Trophoblast cell (in vitro differentiated cells and primary cell): ENCODE measurements at regions not wholly inside any gene's neighbourhood (a gene's known extent, or its start where the extent isn't known, plus 50 kb on each side); places are given as distances from the start of the nearest gene placed in this dataset.
A peak's percentile ranks its signal among the peaks of the same experiment; 100 is the strongest.

Experiments used
- DNase-seq, 2 donors: peaks; one replicate each; pipeline ENCODE4 v3.0.0-alpha.2; 2016
- H2AFZ ChIP-seq: 2 replicates; pipeline ENCODE4 v1.6.1; 2013; ENCODE audit warnings: low read length, moderate library complexity, mild to moderate bottlenecking; ENCODE audit not compliant: insufficient read depth, poor library complexity
- H2AK5ac ChIP-seq: 2 replicates; pipeline ENCODE4 v1.6.1; 2013; ENCODE audit warnings: mild to moderate bottlenecking, low read length
- H2BK120ac ChIP-seq: 2 replicates; pipeline ENCODE4 v1.6.1; 2013; ENCODE audit warnings: low read length, mild to moderate bottlenecking, moderate library complexity; ENCODE audit not compliant: insufficient read depth, poor library complexity
- H2BK12ac ChIP-seq: 2 replicates; pipeline ENCODE4 v1.6.1; 2013; ENCODE audit warnings: mild to moderate bottlenecking, low read length, moderate library complexity
- H2BK5ac ChIP-seq: 2 replicates; pipeline ENCODE4 v1.6.1; 2013; ENCODE audit warnings: low read length, low read depth, moderate library complexity, mild to moderate bottlenecking; ENCODE audit not compliant: poor library complexity
- H3K14ac ChIP-seq: 2 replicates; pipeline ENCODE4 v1.6.1; 2013; ENCODE audit warnings: mild to moderate bottlenecking, low read length
- H3K18ac ChIP-seq: 2 replicates; pipeline ENCODE4 v1.6.1; 2013; ENCODE audit warnings: mild to moderate bottlenecking, low read length
- H3K23ac ChIP-seq: 2 replicates; pipeline ENCODE4 v1.6.1; 2013; ENCODE audit warnings: low read length
- H3K27ac ChIP-seq: 2 replicates; pipeline ENCODE4 v1.5.1; 2013; ENCODE audit warnings: low read depth, mild to moderate bottlenecking, inconsistent platforms, low read length, moderate library complexity
- H3K27me3 ChIP-seq: 2 replicates; pipeline ENCODE4 v1.6.1; 2013; ENCODE audit warnings: inconsistent platforms, mild to moderate bottlenecking, low read length, moderate library complexity; ENCODE audit not compliant: insufficient read depth
- H3K36me3 ChIP-seq, 2 experiments: 1 replicate in 1 of 2; 2 replicates in 1 of 2; pipeline ENCODE4 v1.6.1; 2013; ENCODE audit warnings: low read length in 2 of 2, mild to moderate bottlenecking in 2 of 2, moderate library complexity in 1 of 2; ENCODE audit not compliant: insufficient read depth in 2 of 2, control insufficient read depth in 1 of 2
- H3K4ac ChIP-seq: 2 replicates; pipeline ENCODE4 v1.6.1; 2013; ENCODE audit warnings: low read depth, mild to moderate bottlenecking, low read length, moderate library complexity
- H3K4me1 ChIP-seq, 2 experiments: 1 replicate in 1 of 2; 2 replicates in 1 of 2; pipeline ENCODE4 v1.6.1; 2013; ENCODE audit warnings: low read length in 2 of 2, mild to moderate bottlenecking in 2 of 2, moderate library complexity in 1 of 2; ENCODE audit not compliant: insufficient read depth in 2 of 2, control insufficient read depth in 1 of 2
- H3K4me2 ChIP-seq: 2 replicates; pipeline ENCODE4 v1.6.1; 2013; ENCODE audit warnings: inconsistent platforms, mild to moderate bottlenecking, low read length, moderate library complexity
- H3K4me3 ChIP-seq: 2 replicates; pipeline ENCODE4 v1.5.1; 2013; ENCODE audit warnings: mild to moderate bottlenecking, low read depth, low read length, inconsistent platforms
- H3K79me1 ChIP-seq: one replicate; pipeline ENCODE4 v1.6.1; 2013; ENCODE audit warnings: low read length
- H3K79me2 ChIP-seq: 2 replicates; pipeline ENCODE4 v1.6.1; 2013; ENCODE audit warnings: low read length, mild to moderate bottlenecking; ENCODE audit not compliant: control insufficient read depth, insufficient read depth, poor library complexity
- H3K9ac ChIP-seq: 2 replicates; pipeline ENCODE4 v1.6.1; 2013; ENCODE audit warnings: mild to moderate bottlenecking, low read length
- H3K9me3 ChIP-seq: 2 replicates; pipeline ENCODE4 v1.6.1; 2013; ENCODE audit warnings: low read depth, mild to moderate bottlenecking, control low read depth, inconsistent platforms, low read length; ENCODE audit not compliant: insufficient read depth
- H4K12ac ChIP-seq: 2 replicates; pipeline ENCODE4 v1.6.1; 2013; ENCODE audit warnings: low read depth, mild to moderate bottlenecking, low read length, moderate library complexity
- H4K8ac ChIP-seq: 2 replicates; pipeline ENCODE4 v1.6.1; 2013; ENCODE audit warnings: low read depth, mild to moderate bottlenecking, low read length, moderate library complexity
- H4K91ac ChIP-seq: one replicate; pipeline ENCODE4 v1.6.1; 2013; ENCODE audit warnings: low read depth, mild to moderate bottlenecking, low read length, moderate library complexity
- WGBS: extraction: QIAGEN DNeasy Blood & Tissue Kit; methylation state at CpG from one replicate; pipeline ENCODE4 v1.1.7; 2013; ENCODE audit warnings: missing lambda C conversion rate; ENCODE audit not compliant: insufficient read length, insufficient coverage; ENCODE audit errors: extremely low coverage; 5-methylcytosine and 5-hydroxymethylcytosine counted together

- no peak overlapping the region for H2AFZ ChIP-seq
- H3K4me1 ChIP-seq: no peaks in the 10 kb centered on the region
- H3K9me3 ChIP-seq: no peaks in the 10 kb centered on the region
- no peaks in the 10 kb centered on the region for H3K79me2 ChIP-seq
- H3K9ac ChIP-seq: no peak overlapping the region
- H3K4me2 ChIP-seq: no peak overlapping the region
- H4K12ac ChIP-seq: no peak overlapping the region
- no peak overlapping the region for H2AK5ac ChIP-seq
- no peak overlapping the region for H3K4me3 ChIP-seq
- DNase-seq: no peak
- no peak overlapping the region for H2BK120ac ChIP-seq
- H2BK12ac ChIP-seq: no peak overlapping the region
- no peaks in the 10 kb centered on the region for H3K27me3 ChIP-seq
- H4K8ac ChIP-seq: no peak overlapping the region
- no peaks in the 10 kb centered on the region for H3K36me3 ChIP-seq
- no peak overlapping the region for H3K27ac ChIP-seq
- no peak overlapping the region for H3K18ac ChIP-seq
- H4K91ac ChIP-seq: no peak overlapping the region
- H2BK5ac ChIP-seq: no peak overlapping the region
- H3K23ac ChIP-seq: no peak overlapping the region
- H3K14ac ChIP-seq: no peak overlapping the region
- WGBS: no CpG with 5 or more reads among the region's 5 CpGs
- no peak overlapping the region for H3K4ac ChIP-seq
- H3K79me1 ChIP-seq: no peaks in the 10 kb centered on the region
These were observed 333.5 kb upstream of the DCN start for GRCh38 chr12:91515944-91516694.

GRCh38 chr12:91513313-91513712, 330.7 kb upstream of the DCN start:
- Histone ChIP-seq H4K8ac (no peak overlapping the region), H3K27ac (no peak overlapping the region), H4K91ac (no peak overlapping the region), H2BK120ac (no peak overlapping the region), H3K9ac (no peak overlapping the region), H3K4me1 (no peaks in the 10 kb centered on the region), H3K14ac (no peak overlapping the region), H2BK5ac (no peak overlapping the region), H3K79me1 (no peaks in the 10 kb centered on the region), H2AFZ (no peak overlapping the region), H4K12ac (no peak overlapping the region), H3K79me2 (no peaks in the 10 kb centered on the region), H3K9me3 (no peaks in the 10 kb centered on the region), H3K23ac (no peak overlapping the region), H3K27me3 (no peaks in the 10 kb centered on the region), H3K4ac (no peak overlapping the region), H2AK5ac (no peak overlapping the region), H3K4me2 (no peak overlapping the region), H3K18ac (no peak overlapping the region), H3K4me3 (no peak overlapping the region), H2BK12ac (no peak overlapping the region), H3K36me3 (no peaks in the 10 kb centered on the region)
- no CpG with 5 or more reads among the region's 1 CpG for WGBS
- DNase-seq: peak in 1 of 2 donors; percentile 33

DNA sequence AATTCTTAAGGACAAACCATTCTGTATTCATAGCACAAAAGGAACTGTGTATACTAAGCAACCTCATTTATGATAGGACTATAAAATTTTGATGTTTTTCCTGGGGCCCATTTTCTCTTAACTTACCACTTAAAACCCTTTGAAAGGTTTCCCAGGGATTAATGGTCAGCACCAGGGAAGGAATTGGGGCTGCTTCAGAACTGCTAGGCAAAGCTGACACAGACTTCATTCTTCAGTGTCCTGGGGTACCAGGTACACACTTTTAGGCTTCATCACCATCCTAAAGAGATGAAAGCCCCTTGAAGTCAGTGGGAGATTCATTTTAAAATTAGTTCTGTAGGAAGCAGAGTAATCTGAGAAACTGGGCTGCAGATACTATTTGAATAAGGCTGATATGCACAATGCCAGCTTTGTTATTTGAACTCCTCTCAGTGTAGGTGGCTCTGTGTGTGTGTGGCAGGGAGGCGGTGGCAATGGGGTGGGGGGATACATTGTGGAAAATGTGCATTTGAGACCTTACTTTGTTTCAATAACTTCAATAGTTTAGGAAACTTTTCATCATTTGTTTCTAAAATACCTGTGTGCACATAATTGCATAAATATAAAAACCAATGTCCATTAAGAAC, 329.3 kb upstream of the DCN start:
- no peak overlapping the region for H3K9ac ChIP-seq

DNA sequence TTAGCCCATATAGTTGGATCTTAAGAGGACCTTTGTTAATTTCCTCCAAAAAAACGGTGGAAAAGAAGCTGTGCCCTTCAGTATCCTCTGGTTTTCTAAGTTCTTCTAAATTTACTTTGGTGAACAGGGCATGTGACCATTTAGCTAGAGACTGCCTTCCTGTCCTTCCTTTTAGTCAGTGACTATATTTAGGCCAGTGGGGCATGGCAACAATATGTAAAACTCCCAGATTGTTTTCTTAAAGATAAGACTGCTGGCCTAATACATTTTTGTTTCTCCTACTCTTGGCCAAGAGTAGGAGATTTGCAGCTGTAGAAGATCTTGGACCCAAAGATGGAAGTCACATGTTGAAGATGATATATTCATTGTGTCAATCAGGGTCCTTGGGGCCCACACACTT, 325.1 kb upstream of the DCN start:
- no peak overlapping the region for H3K9ac ChIP-seq
- no peak overlapping the region for H3K4ac ChIP-seq
- H2BK12ac ChIP-seq: no peak overlapping the region
- H3K79me2 ChIP-seq: no peaks in the 10 kb centered on the region
- DNase-seq: no peak
- WGBS: no CpG with 5 or more reads among the region's 1 CpG
- H3K27ac ChIP-seq: no peak overlapping the region
- H2BK120ac ChIP-seq: no peak overlapping the region
- H4K8ac ChIP-seq: no peak overlapping the region
- no peaks in the 10 kb centered on the region for H3K9me3 ChIP-seq
- no peak overlapping the region for H3K4me3 ChIP-seq
- H4K12ac ChIP-seq: no peak overlapping the region
- no peak overlapping the region for H2AFZ ChIP-seq
- H4K91ac ChIP-seq: no peak overlapping the region
- no peak overlapping the region for H3K23ac ChIP-seq
- H3K4me1 ChIP-seq: no peaks in the 10 kb centered on the region
- no peak overlapping the region for H2BK5ac ChIP-seq
- no peak overlapping the region for H3K14ac ChIP-seq
- H3K27me3 ChIP-seq: no peaks in the 10 kb centered on the region
- no peaks in the 10 kb centered on the region for H3K36me3 ChIP-seq
- no peaks in the 10 kb centered on the region for H3K79me1 ChIP-seq
- no peak overlapping the region for H2AK5ac ChIP-seq
- no peak overlapping the region for H3K18ac ChIP-seq
- no peak overlapping the region for H3K4me2 ChIP-seq

More for the DNA sequence above, 329.3 kb upstream of the DCN start:
- H2AK5ac ChIP-seq: no peak overlapping the region
- no CpG with 5 or more reads among the region's 1 CpG for WGBS
- no peak overlapping the region for H3K23ac ChIP-seq
- no peak overlapping the region for H3K4ac ChIP-seq
- no peak overlapping the region for H2BK120ac ChIP-seq
- no peak overlapping the region for H2BK5ac ChIP-seq
- no peak for DNase-seq
- no peak overlapping the region for H3K27ac ChIP-seq
- H2AFZ ChIP-seq: no peak overlapping the region
- H4K8ac ChIP-seq: no peak overlapping the region
- no peak overlapping the region for H4K91ac ChIP-seq
- no peaks in the 10 kb centered on the region for H3K27me3 ChIP-seq
- no peaks in the 10 kb centered on the region for H3K36me3 ChIP-seq
- no peaks in the 10 kb centered on the region for H3K9me3 ChIP-seq
- H2BK12ac ChIP-seq: no peak overlapping the region
- H3K79me1 ChIP-seq: no peaks in the 10 kb centered on the region
- no peak overlapping the region for H3K4me2 ChIP-seq
- H3K4me3 ChIP-seq: no peak overlapping the region
- no peak overlapping the region for H3K18ac ChIP-seq
- H3K79me2 ChIP-seq: no peaks in the 10 kb centered on the region
- H4K12ac ChIP-seq: no peak overlapping the region
- H3K4me1 ChIP-seq: no peaks in the 10 kb centered on the region
- H3K14ac ChIP-seq: no peak overlapping the region
